AG08396 (cell line): ENCODE measurements at regions not wholly inside any gene's neighbourhood (a gene's known extent, or its start where the extent isn't known, plus 50 kb on each side); places are given as distances from the start of the nearest gene placed in this dataset.
"Not testable (repeated sequence)": the region's sequence is repeated elsewhere in the genome, so short reads cannot be mapped to it uniquely, and the experiment has no call there.

Experiments
- DNase-seq: peaks from one replicate; pipeline ENCODE4 v3.0.0; 2012; ENCODE audit warnings: low spot score, mixed read lengths

DNA sequence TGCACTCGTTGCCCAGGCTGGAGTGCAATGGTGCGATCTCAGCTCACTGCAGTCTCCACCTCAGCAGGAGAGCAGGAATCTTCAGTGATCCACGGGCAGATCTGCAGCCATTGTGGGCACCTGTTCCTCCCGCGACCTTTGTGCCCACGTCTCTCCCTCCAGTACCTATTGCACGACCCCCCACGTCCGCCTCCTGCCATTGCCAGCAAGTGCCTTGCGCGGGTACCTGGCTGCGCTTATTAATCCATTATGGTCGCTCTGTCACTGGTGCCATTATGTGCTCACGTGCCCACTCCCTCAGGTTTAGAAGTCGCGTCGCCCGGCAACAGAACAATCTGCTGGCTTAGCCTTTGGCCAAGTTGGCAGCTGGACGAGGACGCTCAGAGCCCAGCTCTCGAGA lies 146.2 kb upstream of the C1QTNF3 start:
- DNase-seq = not testable (repeated sequence)

DNA sequence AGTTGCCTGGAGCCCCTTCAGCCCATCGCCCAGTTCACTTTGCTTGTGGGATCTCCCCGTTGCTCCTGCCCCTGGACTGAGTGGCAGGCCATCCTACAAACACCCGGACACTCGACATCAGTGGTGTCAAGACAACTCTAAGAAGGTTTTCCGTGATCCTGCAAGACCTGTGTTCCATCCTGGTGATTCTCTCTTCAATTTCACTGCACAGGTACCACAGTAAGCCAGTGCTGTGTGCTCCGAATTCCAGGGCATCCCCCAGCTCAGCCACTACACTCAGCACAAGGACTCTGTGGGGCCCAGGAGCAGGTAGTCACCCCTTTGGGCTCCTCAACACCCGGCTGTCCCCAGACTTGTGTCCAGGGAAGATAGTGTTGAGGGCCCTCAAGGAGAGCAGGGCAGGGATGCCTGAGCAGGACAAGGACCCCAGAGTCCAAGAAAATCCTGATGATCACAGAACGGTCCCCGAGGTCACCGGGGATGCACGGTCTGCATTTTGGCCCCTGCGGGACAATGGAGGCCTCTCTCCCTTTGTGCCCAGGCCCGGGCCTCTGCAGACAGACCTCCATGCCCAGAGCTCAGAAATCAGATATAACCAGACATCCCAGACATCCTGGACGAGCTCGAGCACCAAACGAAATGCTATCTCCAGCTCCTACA lies 146.9 kb upstream of the C1QTNF3 start:
- peak; percentile 2 for DNase-seq

DNA sequence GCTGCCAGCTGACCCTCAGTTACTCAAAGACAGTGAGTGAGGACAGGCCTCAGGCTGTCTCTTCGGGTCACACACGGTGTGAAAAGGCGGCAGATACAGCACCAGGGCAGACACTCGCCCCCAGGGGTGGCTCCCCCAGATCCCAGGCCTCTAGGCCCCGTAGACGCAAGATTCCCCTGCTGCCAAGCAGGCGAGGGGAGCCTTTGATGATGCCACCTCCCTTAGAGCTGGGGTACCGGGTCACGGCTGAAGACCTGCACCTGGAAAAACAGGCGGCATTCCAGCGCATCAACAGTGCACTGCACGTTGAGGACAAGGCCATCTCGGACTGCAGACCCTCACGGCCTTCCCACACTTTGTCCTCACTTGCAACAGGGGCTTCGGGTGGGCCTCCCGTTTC lies 147.5 kb upstream of the C1QTNF3 start:
- DNase-seq = not testable (repeated sequence)

DNA sequence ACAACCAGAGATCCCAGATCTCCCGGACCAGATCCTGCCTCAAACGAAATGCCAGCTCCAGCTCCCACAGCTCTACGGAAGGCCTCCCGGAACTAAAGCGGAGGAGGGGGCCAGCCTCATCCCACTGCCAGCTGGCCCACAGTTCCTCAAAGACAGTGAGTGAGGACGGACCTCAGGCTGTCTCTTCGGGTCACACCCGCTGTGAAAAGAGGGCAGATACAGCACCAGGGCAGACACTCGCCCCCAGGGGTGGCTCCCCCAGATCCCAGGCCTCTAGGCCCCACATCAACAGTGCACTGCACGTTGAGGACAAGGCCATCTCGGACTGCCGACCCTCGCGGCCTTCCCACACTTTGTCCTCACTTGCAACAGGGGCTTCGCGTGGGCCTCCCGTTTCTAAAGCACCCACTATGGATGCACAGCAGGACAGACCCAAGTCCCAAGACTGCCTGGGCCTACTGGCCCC lies 148.3 kb upstream of the C1QTNF3 start:
- not testable (repeated sequence) for DNase-seq

DNA sequence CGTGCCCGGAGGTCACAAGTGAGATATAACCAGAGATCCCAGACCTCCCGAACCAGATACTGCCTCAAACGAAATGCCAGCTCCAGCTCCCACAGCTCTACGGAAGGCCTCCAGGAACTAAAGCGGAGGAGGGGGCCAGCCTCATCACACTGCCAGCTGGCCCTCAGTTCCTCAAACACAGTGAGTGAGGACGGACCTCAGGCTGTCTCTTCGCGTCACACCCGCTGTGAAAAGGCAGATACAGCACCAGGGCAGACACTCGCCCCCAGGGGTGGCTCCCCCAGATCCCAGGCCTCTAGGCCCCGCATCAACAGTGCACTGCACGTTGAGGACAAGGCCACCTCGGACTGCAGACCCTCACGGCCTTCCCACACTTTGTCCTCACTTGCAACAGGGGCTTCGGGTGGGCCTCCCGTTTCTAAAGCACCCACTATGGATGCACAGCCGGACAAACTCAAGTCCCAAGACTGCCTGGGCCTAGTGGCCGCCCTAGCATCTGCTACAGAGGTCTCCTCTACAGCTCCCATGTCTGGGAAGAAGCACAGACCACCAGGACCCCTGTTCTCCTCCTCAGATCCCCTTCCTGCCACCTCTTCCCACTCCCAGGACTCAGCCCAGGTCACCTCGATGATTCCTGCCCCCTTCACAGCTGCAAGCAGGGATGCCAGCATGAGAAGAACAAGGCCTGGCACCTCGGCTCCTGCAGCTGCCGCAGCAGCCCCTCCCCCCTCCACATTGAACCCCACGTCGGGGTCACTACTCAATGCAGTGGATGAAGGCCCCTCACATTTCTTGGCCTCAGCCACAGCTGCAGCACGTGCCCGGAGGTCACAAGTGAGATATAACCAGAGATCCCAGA lies 149.3 kb upstream of the C1QTNF3 start:
- peak; percentile 2 for DNase-seq

DNA sequence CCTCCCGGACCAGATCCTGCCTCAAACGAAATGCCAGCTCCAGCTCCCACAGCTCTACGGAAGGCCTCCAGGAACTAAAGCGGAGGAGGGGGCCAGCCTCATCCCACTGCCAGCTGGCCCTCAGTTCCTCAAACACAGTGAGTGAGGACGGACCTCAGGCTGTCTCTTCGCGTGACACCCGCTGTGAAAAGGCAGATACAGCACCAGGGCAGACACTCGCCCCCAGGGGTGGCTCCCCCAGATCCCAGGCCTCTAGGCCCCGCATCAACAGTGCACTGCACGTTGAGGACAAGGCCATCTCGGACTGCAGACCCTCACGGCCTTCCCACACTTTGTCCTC lies 149.9 kb upstream of the C1QTNF3 start:
- not testable (repeated sequence) for DNase-seq

DNA sequence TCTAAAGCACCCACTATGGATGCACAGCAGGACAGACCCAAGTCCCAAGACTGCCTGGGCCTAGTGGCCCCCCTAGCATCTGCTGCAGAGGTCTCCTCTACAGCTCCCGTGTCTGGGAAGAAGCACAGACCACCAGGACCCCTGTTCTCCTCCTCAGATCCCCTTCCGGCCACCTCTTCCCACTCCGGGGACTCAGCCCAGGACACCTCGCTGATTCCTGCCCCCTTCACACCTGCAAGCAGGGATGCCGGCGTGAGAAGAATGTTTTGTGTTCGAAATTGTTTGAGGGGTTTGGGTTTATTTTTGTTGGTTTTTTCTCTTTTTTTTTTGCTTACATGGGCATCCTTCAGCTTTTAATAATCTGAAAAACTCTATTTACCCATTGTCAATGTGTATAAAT lies 150.3 kb upstream of the C1QTNF3 start:
- not testable (repeated sequence) for DNase-seq

DNA sequence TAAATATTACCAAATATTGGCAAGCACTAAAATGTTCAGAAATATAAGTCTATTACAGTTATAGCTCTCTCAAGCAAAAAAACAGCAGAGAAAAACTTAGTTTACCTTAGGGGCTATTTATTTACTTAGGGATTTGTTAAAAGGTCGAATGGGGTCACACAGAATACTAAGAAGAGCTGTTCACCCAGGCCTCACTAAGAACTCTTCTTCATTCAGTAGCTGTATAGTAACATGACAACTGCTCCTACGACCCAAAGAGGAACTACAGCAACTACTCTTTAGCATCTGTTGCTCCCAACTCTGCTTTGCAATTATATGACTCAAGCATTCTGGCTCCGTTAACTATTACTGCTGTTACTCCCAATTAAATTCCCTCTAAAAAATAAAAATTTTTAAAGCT lies 150.8 kb upstream of the C1QTNF3 start:
- DNase-seq = not testable (repeated sequence)

DNA sequence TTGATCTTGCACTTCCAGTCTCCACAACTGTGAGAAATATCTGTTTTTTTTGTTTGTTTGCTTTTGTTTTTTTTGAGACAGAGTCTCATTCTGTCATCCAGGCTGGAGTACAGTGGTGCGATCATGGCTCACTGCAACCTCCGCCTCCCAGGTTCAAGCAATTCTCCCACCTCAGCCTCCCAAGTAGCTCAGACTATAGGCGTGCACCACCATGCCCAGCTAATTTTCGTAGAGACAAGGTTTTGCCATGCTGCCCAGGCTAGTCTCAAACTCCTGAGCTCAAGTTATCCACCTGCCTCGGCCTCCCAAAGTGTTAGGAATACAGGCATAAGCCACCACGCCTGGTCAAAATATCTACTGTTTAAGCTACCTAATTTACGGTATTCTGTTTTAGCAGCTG lies 153.1 kb upstream of the C1QTNF3 start:
- DNase-seq = not testable (repeated sequence)

DNA sequence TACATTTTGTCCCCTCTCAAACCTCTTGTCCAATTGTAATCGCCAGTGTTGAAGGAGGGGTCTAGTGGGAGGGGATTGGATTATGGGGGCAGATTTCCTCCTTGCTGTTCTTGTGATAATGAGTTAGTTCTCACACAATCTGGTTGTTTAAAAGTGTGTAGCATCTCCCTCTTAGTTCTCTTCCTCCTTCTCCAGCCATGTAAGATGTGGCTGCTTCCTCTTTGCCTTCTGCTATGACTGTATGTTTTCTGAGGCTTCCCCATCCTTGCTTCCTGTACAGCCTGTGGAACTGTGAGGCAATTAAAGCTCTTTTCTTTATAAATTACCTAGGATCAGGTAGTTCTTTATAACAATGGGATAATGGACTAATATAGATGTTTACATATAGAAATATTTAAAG lies 162.3 kb upstream of the C1QTNF3 start:
- DNase-seq = not testable (repeated sequence)

DNA sequence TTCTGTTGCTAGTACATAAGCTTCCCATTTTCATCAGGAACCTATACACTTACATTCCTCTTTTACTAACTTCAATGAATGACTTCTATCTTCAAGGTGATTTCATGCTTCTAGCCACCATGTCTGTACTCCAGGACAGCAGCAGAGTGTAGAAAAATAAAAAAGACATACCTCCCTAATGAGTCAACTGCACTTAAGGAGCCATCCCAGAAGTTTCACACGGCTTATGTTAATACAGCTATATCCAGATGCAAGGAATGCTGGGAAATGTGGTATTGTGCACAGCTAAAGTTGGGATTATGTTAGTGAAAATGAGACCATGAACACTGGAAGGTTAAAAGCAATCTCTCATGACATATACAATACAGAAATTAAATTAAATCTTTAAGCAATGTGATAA lies 174.4 kb upstream of the C1QTNF3 start:
- not testable (repeated sequence) for DNase-seq

DNA sequence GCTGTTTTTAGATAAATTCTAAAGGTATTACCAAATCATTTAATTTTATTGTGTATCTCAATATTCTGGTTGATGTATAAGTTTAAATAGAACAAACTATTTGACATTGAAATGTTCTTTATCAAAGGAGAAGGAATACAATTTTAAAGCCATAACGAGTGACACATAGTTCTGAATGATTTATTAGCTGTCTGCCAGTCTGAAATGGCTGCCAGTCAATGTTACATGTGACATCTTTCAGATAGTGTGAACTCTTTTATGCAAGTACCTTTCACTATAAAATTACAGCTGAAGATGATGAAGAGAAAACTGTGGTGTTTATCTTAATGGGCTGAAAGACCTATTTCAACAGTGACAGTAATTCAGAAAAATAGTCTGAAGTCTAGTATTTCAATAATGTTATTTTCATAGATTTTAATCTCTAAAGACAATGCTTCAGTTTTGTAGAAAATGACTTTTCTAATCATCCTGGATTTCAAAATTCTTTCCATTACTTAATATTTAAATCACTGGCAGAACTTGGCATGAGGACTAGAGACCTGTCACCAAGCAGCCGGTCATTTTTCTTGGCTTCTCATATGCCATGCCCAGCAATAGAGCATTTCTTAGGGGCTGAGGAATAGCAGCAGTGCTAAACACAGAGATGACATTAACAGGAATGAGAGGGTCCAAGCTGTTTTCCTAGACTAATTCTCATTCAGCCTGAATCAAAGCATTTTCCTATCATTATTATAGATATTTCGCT lies 178.5 kb upstream of the C1QTNF3 start:
- not testable (repeated sequence) for DNase-seq

DNA sequence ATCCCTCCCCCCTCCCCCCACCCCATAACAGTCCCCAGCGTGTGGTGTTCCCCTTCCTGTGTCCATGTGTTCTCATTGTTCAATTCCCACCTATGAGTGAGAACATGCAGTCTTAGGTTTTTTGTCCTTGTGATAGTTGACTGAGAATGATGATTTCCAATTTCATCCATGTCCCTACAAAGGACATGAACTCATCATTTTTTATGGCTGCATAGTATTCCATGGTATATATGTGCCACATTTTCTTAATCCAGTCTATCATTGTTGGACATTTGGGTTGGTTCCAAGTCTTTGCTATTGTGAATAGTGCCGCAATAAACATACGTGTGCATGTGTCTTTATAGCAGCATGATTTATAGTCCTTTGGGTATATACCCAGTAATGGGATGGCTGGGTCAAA lies 180.1 kb upstream of the C1QTNF3 start:
- DNase-seq = not testable (repeated sequence)

DNA sequence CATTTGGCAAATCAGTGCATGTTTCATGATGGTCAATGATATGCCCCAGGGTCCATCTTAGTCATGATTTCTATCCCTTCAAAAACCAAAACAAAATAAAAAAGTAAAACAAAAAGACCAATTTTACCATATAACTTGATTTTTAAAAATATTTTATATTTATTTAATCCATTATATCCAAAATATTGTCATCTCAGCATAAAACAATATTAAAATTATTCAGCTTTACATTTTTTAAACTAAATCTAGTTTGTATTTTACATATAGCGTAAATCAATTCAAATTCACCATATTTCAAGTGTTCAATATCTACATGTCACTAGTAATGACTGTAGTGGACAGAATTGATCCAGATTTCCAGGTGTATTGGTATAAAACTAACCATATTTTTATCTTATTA lies 187.4 kb upstream of the C1QTNF3 start:
- not testable (repeated sequence) for DNase-seq

DNA sequence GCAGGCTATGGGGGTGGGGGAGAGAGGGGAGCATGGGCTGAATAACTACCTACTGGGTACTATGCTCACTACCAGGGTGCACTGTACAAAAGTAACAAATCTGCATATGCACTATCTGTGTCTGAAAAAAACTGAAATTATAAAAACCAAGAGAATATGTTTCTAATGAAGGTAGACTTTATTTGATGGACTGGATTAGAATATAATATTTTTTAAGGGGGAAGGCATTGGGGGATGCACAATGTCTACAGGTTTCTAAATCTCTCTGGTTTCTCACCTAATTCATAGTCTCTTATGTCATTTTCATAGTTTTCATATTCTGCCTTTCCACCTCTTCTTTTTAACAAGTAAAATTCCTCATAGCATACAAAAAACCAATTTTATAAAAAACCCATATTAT lies 200.8 kb upstream of the C1QTNF3 start:
- DNase-seq = not testable (repeated sequence)

DNA sequence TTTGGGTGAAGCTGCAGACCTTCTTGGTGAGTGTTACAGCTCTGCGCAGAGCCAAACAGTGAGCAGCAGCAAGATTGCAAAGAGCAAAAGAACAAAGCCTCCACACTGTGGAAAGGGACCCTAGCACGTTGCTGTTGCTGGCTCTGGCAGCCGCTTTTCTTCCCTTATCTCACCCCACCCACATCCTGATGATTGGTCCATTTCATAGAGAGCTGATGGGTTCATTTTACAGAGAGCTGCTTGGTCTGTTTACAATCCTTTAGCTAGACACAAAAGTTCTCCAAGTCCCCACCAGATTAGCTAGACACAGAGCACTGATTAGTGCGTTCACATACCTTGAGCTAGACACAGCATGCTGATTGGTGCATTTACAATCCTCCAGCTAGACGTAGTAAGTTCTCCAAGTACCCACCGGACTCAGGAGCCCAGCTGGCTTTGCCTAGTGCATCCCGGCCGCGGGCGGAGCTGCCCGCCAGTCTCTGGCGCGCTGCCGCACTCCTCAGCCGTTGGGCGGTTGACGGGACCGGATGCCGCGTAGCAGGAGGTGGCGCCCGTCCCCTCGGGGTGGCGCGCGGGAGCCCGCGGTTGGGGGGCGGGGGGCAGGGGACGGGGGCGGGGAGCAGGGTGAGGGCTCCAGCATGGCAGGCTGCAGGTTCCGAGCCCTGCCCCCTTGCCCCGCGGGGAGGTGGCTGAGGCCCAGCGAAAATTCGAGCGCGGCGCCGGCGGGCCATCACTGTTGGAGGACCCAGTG lies 201.4 kb upstream of the C1QTNF3 start:
- not testable (repeated sequence) for DNase-seq

DNA sequence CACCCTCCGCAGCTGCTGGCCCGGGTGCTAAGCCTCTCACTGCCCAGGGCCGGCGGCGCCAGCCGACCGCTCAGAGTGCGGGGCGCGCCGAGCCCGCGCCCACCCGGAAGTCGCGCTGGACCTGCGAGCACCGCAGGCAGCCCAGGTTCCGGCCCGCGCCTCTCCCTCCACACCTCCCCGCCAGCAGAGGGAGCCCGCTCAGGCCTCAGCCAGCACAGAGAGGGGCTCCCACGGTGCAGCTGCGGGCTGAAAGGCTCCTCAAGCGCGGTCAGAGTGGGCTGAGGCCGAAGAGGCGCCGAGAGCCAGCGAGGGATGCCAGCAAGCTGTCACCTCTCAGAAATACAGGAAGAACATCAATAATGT lies 202.0 kb upstream of the C1QTNF3 start:
- DNase-seq = not testable (repeated sequence)

DNA sequence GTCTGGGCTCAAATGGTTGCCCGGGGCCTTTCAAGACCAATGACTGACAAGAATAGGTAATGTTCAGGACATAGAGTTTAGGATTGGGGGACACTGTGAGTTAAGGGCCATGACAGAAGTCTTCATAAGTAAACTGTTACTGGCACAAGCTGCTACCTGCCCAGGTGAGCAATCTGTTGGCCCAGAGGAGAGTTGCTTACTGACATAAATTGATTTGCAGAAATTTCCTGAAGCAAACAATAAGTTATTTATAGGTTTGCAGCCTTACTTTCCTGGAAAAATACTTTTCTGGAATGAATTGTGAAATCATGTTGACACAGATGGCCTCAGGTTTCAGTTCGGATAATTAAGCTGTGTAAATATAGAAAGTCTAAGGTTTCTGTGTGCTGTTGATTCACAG lies 202.8 kb upstream of the C1QTNF3 start:
- DNase-seq = not testable (repeated sequence)

DNA sequence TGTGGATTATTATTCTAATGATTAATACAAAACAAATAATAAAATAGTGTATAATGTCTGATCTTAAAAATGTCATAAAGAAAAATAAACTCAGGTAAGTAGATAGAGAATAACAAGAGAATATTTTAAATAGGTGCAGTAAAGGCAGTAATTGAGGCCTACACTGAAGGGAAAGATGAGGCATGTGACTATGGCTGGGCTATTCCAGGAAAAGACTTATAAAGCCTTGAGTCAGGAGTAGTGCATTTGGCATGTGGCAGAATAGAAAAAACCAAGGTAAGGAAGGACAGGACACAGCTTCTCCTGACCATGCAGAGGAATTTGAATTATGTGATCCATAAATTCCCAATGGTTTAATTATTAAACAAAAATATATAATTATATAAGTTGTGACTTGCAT lies 215.6 kb upstream of the C1QTNF3 start:
- not testable (repeated sequence) for DNase-seq

DNA sequence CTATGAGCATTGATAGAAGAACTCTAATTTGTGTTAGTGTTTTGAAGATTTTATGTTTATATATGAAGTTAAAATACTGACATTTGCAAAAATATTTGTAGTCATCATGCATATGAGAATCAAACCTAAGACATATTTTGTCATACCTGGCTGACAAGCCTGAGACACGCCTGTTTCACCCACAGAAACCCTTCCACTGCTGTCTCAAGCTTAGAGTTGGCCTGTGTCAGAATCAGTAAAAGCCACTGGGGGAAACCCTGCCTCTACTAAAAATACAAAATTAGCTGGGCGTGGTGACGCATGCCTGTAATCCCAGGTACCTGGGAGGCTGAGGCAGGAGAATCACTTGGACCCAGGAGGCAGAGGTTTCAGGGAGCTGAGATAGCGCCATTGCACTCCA lies 218.0 kb upstream of the C1QTNF3 start:
- DNase-seq = not testable (repeated sequence)

DNA sequence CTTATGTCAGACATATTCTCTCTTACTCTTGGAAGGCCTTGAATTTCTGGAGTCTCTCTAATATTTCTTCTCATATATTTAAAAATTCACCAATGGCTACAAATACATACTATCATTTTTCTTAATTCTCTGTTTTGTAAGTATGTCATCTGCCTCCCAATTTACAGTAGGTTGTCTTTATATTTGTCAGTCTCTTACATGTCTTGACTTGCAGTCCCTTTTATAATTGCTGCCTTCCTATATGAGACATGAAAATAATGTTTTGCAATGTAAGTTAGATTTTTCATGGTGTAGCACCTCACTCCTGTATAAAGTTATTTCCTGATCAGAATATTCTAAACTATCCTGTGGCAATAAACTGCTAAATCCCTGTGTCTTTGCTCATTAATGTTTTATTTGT lies 223.1 kb upstream of the C1QTNF3 start:
- DNase-seq = not testable (repeated sequence)

DNA sequence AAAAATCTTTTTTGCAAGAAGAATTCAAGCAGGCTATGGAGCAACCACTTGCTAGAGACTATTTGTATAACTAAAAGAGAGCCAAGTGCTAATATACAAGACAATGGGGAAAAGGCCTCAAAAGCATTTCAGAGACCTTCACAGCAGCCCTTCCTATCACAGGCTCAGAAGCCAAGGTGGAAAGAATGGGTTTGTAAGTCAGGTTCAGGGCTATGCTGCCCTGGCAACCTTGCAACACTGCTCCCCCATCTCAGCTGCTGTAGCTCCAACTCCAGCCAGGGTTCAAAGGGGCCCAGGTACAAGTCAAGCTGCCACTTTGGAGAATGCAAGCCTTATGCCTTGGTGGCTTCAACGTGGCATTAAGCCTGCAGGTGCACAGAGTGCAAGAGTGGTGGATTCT lies 253.7 kb upstream of the C1QTNF3 start:
- not testable (repeated sequence) for DNase-seq
